Fibroblast of skin of left quadriceps (primary cell): ENCODE measurements at regions not wholly inside any gene's neighbourhood (a gene's known extent, or its start where the extent isn't known, plus 50 kb on each side); places are given as distances from the start of the nearest gene placed in this dataset.

ENCODE experiments used
- DNase-seq, 2 experiments: peaks; one replicate each; pipeline ENCODE4 v3.0.0-alpha.2; 2013; ENCODE audit warnings: low read depth in 2 of 2

- DNase-seq: no peak
Observed at GRCh38 chr2:107622741-107623310, 203.9 kb upstream of the RGPD4 start.

- no peak for DNase-seq
Observed at GRCh38 chr2:107625982-107626381, 200.7 kb upstream of the RGPD4 start.

DNA sequence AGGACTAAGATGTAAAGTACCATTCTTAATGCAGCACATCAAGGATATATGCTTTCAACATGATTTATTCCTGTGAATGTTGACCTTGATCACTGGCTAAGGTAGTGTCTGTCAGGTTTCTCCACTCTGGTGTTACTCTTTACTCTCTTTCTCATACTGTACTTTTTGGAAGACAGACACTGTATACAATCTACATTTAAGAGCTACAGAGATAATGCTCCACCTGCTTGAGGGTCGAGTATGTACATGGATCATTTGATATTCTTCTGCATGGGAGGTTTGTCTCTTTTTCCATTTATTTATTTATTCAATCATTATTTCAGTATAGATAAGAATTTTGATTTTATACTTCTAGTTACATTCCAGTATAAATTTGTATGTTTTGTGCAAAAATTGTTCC is 199.5 kb upstream of the RGPD4 start:
- DNase-seq: no peak

DNA sequence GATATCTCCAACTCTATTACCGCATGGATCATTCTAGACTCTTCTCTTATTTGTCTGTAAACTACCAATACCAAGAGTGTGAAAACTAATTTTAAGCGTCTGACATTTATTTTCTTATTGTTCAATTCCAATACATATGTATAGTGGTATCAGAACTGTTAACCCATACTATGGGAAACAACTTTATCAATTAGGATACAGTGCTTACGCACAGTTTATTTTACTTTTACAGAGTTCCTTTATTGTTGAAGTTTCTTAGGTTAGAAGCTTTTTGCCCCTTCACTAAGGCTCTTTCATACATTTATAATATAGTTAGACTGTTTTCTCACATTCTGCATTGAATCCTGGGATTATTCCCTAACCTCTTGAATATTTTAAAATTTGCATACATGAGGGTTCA is 198.8 kb upstream of the RGPD4 start:
- no peak for DNase-seq

GRCh38 chr2:107633580-107634147 is 193.0 kb upstream of the RGPD4 start:
- peak; percentile 71 to 76 for DNase-seq

GRCh38 chr2:107634172-107634571 is 192.5 kb upstream of the RGPD4 start:
- peak in 1 of 2 experiments; percentile 2 for DNase-seq

DNA sequence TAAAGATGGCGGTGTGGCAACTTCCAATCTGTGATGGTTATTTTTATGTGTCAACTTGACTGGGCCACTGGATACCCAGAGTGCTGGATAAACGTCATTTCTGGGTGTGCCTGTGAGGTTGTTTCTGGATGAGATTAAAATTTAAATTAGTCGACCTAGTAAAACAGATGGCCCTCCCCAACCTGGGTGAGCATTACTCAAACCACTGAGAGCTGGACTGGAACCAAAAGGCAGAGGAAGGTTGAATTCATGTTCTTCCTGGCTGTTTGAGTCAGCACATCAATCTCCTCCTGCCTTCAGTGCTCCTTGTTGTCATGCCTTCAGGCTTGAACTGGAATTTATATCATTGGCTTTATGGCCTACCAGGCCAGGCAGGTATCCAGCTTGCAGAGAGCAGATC is 190.8 kb upstream of the RGPD4 start:
- DNase-seq: peak; percentile 63 to 77

DNA sequence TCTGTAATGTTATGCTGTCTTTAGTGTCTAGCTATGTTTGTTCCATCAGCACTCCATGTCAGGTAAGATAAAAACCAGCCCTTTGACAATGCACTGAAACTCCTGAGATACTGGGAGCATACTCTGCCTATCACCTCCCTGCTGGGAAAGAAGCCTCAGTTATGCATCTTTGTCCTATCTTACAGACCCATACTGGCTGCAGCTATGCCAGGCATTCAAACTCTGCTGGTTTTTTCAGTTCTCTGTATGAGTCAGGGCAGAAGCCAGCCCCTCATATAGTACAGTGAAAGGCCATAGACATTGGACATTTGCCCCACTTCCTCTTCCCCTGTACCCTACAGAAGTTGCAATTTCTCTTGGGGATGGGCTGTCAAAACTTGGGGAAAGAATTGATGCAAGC is 181.1 kb upstream of the RGPD4 start:
- no peak for DNase-seq

GRCh38 chr2:107648781-107649404 is 177.8 kb upstream of the RGPD4 start:
- DNase-seq: no peak

DNA sequence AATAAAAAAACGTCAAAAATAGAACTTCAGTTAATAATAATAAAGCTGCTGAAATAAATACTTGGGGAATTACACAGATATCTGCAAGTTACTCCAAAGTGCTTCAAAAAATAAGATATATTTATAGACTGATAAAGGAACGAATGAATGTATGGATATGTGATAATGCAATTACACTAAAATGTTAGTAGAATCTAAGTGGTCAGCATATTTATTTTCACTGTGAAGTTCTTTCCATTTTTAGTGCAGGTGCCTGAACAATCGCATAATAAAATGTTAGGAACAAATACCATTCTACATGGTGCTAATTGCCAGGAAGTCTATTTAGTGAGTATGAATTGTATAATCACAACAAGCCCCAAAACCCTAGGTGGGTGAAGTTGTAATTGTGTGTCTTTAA is 169.6 kb upstream of the RGPD4 start:
- DNase-seq: no peak

DNA sequence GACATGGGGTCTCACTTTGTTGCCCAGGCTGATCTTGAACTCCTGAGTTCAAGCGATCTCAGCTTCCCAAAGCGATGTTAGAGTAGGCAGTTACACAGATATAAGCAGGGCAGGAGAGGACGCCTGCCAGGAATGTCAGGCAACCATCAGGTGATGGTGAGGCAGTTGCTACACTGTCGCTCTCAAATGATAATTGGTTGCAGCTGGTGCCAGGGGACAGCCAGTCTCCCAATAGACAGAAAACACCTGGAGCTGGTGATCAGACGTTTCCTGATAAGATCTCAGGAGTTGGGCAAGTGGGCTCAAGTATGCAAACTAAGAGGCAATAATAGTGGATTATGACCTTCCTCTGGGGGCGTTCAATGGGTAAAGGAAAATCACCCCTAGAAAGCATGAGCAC is 163.1 kb upstream of the RGPD4 start:
- DNase-seq: no peak

GRCh38 chr2:107669335-107669734 is 157.4 kb upstream of the RGPD4 start:
- DNase-seq: peak in 1 of 2 experiments; percentile 17

DNA sequence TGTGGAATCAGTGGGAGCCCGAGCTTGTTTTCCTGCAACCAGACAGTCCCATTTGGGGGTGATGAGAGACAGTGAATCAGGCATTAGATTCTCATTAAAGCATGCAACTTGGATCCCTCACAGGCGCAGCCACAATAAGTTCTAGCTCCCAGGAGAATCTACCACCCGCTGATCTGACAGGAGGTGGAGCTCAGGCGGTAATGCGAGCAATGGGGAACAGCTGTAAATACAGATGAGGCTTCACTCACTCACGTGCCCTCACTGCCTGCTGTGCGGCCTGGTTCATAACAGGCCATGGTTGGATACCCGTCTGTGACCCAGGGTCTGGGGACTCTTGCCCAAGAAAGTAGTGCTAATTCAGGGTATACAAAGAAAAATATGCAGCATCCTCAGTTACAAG is 144.8 kb upstream of the RGPD4 start:
- DNase-seq: no peak

GRCh38 chr2:107684421-107684820 is 142.3 kb upstream of the RGPD4 start:
- DNase-seq: no peak

DNA sequence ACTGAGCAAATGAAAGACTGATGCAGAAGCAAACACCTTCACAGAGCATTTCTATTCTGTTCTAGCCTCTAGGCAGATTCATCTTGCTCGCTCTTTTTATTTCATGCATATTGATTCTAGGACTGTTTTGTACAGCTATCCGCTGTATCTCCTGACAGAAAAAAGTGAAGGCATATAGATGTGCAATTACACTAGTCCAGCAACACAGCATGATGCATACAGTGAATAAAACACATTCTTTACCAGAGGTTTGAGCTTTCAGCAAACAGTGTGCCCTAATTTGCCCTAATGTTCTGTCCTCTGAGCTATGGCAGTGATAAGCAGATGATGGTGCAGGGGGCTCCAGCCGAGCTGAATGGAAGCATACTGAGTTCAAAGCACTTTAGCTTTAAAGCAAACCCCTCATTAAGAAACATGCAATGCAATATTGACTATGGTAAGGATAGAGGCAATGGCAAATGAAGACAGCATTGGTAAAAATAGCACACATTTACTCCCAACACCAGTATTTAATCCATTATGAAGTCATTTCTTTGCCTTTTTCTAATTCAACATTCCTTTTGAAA is 141.2 kb upstream of the RGPD4 start:
- no peak for DNase-seq

- DNase-seq: no peak
Observed at GRCh38 chr2:107687073-107687472, 139.6 kb upstream of the RGPD4 start.

DNA sequence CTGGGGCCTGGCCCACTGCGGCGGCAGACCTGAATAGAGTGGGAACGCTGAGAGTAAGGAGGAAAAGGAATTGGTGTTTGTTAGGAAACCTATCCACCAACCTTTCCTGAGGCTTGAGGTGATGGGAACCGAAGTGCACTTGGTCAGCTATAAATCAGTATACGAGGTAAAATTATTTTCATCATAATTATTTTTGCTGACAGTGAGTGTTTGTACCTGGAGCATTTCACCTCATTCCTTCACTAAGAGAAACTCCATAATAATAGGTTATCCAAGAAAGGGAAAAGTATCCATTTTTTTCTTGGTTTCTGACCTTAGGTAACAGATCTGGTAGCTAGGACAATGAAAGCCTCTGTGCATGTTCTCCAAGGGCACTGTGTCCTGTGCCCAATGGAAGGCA is 138.6 kb upstream of the RGPD4 start:
- no peak for DNase-seq

GRCh38 chr2:107693604-107694003 is 133.1 kb upstream of the RGPD4 start:
- no peak for DNase-seq

DNA sequence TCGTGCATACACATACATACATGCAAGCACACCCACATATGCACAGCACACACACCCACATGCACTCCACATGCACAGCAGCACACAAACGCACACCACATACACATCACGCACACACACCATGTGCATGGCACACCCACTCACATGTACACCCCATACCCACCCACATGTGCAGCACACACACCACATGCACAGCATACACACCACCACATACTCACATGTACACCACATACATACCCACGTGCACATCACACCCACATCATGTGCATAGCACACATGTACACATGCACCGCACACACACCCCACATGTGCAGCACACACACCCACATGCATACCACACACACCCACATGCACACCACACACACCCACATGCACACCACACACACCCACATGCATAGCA is 132.0 kb upstream of the RGPD4 start:
- DNase-seq: no peak

DNA sequence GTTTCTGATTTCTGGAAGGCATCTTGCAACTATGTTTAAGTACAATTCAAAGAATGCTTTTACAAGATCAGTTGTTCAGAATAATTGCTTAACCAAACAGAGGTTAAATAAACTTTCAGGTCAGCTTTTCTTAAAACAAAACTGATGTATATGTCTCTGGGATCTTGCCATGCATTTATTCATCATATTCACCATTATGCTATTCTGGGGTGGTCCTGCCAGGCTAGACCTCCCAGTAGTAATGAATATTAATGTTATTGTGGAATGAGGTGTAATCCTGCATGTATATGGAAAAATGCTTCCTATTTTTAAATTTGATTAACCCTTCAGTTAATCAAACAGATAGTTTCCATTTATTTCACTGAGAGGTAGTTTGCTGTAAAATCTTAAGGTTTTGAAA is 129.3 kb upstream of the RGPD4 start:
- DNase-seq: no peak

- no peak for DNase-seq
Observed at GRCh38 chr2:107698861-107699260, 127.8 kb upstream of the RGPD4 start.

DNA sequence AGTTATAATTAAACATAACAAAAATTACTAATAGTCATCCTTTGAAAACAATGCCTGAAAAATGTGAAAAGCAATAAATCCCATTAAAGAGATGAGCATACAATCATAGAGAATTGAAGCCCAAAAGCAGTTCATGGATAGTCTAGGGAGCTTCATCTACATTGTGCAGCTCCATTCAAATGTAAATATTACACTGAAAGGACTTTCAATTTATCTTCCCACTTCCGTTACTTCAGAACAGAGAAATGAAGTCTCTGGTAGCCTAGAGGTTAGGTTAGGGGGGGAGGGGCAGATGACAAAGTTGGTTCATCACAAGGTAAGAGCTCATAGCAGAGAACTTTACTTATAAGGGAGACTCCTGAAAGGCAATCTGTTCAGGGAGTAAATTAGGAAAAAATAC is 126.6 kb upstream of the RGPD4 start:
- no peak for DNase-seq

DNA sequence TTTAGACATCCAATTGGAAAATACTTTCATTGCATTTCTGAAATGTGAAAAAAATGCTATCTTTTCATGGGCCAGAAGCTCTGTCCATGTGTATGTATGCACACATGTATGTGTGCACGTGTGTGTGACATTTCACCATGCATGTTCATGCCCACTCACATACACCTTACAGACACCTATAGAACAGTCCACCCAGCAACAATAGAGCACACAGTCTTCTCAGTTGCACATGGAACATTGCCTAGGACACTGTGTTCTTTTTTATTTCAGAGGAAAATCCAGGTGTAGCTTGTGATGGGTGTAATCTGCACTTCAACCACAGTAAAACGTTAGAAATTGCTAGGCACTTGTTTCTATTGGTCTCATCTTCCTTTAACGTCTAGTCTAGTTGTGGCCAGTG is 114.8 kb upstream of the RGPD4 start:
- DNase-seq: no peak
